ENCODE measurements at regions not wholly inside any gene's neighbourhood (a gene's known extent, or its start where the extent isn't known, plus 50 kb on each side); places are given as distances from the start of the nearest gene placed in this dataset.

DNA sequence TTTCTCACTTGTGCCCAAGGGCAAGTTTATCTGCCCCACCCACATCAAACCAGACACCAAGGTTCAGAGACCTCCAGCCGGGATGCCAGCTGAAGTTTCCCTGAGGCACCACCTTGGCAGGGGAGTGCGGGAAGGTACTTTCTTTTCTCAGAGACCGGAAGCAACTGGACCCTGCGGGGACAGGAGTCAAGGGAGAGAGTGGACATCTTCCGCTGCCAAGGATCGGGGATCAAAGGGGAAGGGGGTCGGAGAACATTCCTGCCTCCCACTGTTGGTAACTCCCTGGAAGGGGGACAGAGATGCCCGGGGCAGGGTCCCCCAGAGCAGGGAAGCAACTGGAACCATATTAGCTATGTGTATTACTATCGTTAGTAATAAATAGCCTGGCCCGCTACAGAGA is 161.8 kb downstream of the DICER1 start:
- DNase-seq (ENCODE audit: low read depth) = no peak

DNA sequence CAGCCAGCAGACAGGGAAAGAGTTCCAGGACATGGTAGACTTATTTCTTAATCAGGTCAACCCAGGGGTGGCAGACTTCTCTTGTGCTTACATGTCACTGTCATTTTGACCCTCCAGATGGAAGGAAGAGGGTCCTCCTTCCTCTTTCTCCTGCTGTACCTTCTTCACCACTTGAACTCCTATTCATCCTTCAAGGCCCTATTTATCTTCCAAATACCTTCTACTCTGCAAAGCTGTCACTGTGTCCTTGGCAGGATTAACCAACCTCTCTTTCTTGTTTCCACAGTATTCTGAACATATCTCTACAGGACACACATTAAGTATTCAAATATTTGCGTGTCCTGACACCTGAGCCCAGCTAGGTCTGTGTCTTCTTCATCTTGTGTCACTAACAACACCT is 163.1 kb downstream of the DICER1 start:
- no peak for DNase-seq (ENCODE audit: low read depth)

DNA sequence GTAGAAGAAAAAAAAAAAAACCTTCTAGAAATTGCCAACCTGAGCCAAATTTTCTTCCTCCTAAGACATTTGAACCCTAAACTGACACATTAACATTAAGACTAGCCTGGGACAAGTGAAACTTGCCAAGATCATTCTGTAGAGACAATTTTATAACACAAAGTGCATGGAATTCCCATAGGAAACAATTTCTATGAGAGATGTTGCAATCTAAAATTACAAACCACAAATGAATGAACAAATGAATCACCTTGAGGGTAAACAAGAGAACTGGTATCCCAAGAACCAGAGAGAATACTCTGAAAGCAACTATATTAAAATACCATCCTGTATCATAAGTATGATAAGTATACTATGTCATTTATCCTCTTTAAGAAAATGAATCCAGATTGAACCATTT is 165.3 kb downstream of the DICER1 start:
- no peak for DNase-seq (ENCODE audit: low read depth)

DNA sequence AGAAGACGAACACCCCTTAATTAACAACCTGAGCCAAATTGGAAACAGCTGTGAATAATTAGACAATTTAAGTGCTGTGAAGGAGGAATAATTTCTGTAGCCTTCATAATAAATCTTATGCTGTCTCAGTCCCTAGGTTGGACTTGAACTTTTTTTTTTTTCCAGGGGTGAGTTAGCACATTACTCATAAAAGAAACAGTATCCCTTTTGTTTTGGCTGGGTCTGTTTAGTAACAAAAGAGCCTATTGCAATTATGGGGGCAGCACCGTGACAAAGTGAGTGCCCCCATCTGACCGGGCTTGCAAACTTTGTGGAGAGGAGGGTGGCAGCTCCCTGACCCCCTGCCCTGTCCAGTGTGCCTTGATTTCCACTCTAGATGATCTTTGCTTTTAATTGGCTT is 167.4 kb downstream of the DICER1 start:
- no peak for DNase-seq (ENCODE audit: low read depth)

DNA sequence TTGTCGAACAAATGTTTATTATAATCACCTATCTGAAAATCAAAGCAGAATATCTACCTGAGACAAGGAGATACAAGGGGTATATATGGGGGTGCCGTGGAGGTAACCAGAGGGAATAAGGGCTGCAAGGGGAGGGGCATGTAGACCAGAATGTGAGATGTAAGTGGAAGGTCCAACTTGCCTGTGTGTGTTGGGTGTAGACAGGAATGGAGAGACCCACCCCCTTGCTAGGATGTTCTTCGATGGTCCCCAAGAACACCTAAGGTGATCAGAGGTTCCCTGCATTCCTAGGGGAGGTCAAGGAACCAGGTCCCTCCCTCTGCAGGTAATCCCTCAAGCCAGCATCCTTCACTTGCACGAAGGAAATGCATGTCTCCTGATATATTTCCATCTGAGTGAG is 167.9 kb downstream of the DICER1 start:
- no peak for DNase-seq (ENCODE audit: low read depth)

DNA sequence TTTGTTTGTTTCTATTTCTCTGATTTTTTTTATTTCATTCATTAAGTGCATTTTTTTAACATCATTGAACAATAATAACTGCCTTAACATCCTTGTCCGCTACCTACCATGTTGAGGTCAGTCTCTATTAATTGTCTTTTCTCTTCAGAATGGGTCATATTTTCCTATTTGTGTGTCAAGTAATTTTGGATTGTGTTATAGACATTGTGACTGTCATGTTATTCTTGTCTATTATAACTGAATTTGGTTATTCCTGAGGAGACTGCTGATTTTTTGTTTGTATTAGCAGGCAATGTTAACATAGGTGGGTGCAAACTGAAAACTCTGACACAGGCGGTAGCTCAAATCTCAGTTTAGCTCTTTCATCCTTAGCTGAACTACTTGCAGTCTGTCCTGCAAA is 169.9 kb downstream of the DICER1 start:
- DNase-seq (ENCODE audit: low read depth) = no peak

DNA sequence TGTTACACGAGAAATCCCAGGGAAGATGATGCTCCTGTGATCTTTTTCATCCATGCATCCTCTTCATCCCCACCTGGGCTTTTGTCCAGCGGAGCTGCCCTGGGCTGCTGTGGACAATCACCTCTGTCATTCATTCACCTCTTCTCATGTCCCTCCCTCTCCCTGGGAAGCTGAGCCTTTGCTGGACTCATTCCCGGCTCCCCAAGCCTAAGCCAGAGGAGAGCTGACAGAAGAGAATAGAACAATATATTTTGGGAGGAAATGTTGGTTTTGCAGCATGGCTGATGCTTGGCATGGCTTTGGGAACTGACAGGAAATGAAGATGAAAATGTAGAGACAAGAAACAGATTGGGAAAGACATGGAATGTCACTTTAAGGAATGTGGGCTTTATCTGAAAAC is 177.4 kb downstream of the DICER1 start:
- no peak for DNase-seq (ENCODE audit: low read depth)

DNA sequence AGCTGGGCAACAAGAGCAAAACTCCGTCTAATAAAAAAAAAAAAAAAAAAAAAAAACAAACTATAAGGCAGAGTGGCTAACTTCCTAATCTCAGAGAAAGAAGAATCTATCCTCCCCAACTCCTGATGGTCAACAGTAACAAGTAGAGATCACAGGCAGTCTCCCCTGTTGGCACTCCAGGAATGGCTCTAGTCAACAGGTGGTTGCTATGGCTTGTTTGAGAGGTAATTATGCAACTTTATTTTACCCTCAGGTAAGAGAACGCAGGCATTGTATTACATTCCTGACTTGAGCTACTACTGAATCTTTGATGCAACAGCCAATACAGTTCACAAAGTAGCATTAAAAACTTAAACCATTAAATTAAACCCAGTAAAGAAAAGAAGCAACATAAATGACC is 180.3 kb downstream of the DICER1 start:
- DNase-seq (ENCODE audit: low read depth) = no peak

DNA sequence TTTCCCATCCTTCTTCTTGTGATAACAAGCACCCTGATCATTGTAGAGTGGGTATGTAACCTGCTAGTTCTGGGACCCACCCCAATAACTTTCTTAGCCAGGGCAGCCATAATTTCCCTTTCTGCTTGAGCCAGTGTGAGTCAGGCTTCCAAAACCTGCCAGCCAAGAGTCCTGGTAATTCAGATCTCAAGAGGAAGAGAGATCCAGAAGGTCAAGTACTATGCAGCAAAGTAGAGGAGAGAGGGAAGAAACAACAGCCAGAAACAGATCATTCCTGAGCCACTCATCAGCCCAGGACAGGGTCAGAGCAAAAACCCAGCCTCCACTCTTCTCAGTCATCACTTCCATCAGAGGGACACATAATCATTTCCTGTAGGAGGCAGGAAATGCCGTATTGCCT is 182.0 kb downstream of the DICER1 start:
- DNase-seq (ENCODE audit: low read depth) = no peak

DNA sequence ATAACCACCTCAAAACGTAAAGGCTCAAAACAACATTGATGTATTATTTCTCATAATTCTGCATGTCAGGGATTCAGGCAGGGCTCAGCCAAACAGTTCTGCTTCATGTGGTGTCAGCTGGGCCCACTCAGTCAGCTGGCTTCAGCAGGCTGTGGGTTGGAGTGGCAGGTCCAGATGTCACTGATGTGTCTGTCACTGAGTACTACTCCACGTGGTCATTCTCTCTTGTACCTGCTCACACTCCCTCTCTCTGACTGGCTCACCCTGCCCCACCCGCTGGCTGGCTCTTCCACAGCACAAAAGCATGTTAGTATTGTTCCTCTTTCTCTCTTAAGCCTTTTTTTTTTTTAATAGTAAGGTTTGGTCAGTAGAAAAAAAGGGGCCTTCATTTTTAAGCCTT is 182.4 kb downstream of the DICER1 start:
- DNase-seq (ENCODE audit: low read depth) = no peak

DNA sequence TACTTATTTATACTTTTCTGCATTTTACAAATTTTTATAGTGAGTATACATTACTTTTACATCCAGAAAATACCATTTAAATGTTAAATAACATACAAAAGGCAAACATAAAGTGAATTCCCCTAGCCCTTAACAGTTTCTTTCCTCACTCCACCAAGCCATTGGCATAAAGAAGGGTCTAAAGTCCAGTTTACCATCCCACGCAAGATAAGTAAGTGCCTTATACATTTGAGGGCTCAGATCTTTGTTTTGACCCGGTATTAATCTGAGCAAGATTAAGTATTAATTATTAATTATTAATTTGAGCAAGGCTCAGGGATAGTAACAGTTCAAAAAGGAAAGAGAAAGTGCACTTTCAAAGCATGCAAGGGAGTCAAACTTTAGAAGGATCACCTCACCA is 182.9 kb downstream of the DICER1 start:
- no peak for DNase-seq (ENCODE audit: low read depth)

DNA sequence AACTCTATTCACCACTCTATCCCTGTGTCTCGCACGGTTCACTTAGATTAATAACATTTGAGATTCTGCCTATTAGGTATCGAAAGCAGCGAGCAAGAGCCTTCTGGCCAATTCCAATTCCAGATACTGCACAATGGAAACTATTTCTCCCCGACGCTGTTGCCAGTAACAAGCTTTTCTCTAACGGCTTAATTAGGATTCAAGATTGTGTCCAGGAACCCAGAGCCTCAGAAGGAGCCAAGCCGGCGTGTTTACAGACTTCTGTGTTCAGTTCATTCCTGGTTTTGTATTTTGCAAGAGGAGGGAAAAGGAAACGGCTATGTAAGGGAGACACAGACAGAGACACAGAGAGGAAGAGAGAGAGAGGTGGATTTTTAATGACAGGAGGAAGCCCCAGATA is 185.6 kb downstream of the DICER1 start:
- no peak for DNase-seq (ENCODE audit: low read depth)

DNA sequence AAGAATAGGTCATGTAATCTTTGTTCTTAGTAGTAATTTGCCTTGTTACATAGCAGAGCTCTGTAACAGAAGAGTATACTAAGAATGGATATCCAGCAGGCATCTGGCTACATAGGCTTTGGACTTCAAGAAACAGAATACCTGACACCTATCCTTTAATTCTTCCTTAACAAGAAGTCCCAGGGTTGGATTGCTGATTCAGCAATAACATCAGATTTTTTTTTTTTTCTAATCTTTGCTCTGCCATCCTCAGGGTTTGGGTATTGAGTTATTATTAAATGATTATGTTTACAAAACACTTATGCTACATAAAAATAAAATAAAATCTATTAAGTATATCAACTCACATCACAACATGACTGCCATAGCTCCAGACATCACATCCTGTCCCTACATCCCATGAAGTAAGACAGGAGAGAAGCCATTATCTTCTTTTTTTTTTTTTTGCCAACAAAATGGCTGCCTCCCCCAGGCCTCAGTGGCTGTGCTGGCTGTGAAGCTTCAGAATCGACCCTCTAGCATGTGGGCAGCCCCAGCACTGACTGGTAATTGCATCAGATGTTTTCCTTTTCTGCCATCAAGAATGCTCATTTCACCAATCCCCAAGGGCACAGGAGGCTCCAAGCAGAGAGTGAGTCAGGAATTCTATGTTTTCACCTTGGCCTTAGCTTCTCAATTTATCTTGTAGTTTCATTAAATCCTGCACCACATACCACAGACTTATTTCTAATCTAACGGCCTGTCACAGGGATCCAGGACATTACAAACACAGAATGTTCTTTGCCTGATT is 186.2 kb downstream of the DICER1 start:
- DNase-seq (ENCODE audit: low read depth) = no peak

DNA sequence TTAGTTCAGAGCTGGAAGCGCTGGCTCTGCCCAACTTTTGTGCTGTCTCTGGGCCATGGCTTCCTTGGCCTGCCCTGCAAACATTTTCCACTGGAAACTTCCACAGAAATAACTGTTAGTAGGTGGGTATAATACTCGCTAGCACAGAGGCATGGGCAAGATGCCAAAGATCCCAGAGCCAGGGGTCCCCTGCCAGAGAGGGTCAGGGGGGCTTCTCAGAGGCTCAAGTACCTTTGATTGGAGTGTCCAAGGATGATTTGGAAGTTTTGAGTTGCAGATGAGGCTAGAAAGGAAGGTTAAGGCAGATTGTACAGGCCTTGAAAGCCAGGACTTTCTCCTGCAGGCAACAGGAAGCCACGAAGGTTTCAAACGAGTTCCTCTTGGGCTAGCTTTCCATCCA is 187.6 kb downstream of the DICER1 start:
- DNase-seq (ENCODE audit: low read depth) = no peak

DNA sequence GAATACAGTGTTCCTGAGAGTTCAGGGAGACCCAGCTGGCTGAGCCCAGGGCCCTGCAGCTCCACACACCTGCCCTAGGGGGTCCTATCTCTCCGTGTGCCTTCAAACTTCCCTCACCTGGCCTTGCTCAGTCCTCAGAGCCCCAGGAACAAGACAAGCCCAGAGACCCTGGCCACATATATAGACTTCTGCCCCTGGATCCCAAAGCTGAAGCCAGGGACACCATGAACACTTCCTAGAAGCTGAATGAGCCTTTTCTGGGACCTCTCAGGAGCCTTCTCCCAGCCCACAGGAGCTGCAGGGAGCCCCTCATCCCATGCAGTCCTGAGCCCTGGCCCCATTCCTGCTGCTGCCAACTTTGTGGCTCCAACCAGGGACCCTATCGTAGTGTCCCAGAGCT is 190.5 kb downstream of the DICER1 start:
- DNase-seq (ENCODE audit: low read depth) = no peak

DNA sequence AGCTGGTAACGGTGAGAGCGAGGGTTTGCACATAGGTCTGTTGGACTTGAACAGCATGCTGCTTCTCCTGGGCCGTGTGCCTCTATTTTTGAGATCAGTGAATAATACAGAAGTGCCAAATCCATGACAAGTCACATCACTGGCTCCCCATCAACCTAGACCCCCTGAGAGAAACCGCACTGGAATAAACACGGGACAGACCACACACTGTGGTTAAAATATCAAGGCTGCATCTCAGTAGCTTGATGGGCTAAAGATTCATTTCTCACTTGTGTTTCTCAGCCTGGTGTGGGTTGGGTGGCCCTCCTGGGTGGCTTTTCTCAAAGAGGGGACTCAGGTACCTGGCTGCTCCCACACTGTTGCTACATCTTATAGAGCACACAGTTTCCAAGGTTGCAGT is 191.0 kb downstream of the DICER1 start:
- DNase-seq (ENCODE audit: low read depth) = no peak

DNA sequence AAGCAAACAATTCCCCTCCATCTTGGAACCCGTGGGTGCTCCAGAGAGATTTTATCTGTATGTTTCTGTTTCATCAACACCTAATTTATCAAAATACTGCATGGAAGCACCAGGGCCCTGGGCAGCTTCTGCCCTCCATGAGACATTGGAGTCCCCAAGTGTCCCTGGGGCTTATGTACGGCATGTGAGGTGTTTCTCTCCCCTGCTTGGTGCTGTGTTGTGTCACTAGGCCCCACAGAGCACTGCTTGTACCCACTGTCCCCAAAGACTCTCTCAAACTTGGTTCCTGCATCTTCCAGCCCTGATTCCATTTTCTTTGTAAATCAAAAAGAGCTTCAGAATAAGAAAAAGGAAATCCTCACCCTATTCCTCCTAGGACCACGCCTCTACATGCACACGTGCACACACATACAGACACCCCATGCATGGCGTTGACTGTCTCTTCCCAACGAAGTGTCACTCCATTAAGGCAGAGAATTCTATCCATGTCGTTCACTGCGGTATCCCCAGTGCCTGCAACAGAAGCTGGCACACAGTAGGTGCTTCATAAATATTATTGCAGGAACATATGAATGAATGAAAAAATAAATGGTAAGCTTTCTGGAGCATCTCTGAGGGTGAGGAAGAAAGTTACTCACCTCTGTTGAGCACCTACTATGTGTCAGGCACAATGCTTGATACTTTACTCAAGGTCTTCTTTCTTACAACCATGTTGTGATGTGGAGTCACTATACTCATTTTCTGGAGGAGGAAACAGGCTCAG is 191.6 kb downstream of the DICER1 start:
- no peak for DNase-seq (ENCODE audit: low read depth)

DNA sequence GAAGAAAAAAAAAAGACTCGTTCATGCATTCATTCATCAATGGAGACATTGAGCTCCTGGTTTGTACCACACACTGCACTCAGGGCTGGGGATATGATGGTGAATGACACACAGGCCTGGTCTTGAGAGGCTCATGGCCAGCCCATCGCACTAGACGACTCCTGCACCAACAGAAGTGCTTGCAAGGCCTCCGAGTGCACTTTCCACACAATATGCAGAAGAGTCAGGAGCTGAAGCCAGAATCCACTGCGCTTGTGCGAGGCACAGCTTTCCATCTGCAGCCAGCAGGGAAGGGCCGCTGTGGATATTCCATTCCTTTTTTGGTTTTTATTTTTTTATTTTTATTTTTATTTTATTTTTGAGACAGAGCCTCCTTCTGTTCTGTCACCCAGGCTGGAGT is 192.4 kb downstream of the DICER1 start:
- DNase-seq (ENCODE audit: low read depth) = no peak

DNA sequence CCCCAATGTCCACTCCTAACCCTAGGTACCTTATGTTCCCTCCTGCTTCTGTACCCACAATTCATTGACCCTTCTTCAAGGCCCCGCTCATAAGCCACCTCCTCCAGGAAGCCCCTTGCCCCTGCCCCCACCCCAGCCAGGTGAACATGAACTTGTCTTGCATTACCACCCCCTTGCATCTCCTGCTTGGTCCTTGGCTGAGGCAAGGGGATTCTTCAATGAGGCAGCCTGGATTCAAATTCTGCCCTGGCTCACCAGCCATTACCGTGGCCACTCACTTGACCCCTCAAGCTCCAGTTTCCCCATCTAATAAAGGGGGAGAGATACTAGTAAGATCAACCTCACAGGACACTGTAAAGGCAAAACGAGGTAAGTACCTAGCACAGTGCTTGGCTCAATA is 193.1 kb downstream of the DICER1 start:
- no peak for DNase-seq (ENCODE audit: low read depth)

DNA sequence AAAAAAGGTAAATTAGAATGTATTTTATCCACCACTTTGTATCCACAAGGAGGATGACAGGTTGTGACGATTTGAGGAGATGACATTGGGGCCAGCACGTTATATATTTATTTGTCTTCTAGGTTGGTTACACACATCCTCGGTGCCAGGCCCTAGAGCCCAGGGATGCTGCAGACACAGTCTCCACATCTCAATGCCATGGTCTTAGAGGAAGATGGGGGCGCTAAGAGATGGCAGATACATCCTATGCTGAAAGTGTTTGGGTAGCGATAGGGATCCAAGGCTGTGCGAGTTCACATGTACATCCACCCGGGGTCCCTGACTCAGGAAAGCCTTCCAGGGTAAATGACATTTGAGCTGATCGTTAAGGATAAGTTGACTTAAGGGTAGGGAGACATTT is 193.1 kb upstream of the GSC start:
- no peak for DNase-seq (ENCODE audit: low read depth)

DNA sequence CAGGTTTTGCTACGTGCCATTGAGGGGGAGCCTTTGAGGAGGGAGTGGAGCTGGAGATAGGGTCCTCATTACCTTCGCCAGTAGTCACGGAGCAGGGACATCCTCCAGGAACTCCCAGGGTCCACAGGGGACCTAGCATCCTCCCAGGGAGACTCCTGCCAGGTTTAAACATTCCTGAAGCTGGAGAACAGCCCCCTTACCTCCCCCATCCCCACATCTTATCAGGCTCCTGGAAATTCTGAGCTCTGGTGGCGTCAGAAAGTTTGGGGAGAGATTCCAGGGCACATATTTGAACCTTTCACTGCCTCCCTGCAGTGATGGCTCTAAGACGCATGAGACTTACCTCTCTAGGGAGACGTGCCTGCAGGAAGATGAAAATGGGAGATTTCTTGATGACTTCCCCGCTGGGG is 192.3 kb upstream of the GSC start:
- no peak for DNase-seq (ENCODE audit: low read depth)

DNA sequence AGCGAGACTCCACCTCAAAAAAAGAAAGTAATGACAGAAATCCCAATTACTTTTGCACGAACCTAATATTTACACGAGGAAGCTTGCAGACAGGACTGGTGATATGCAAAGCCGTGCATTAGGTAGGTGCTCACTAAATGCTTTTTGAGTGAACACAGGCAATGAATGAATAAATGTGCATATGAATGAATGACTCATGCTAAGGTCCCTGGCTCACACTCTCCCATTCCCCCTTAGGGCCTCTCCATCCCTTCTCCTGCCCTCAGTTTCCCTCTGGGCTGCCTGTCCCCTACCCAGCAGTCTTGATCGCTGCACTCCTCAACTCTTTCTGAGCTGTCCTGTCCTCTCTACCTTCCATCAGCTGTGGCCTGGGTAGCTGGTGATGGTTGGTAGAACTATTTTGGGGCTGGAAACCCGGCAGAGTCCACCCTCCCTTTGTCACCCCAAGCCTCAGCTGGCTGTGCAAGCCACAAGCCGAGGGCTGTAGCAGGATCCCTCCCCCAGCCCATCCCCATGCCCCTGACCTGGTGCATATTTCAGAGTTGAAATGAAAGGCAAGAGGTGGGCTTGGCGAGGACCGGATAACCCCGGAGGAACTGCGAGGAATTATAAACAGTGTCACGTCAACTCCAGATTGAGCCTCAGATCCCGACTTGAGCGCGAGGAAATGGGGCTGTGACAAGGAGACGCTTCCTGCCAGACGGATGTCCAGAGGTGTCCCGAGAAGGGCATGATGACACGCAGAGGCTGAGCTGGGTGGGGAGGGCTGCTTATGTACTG is 191.7 kb upstream of the GSC start:
- no peak for DNase-seq (ENCODE audit: low read depth)
